H9 (cell line): ENCODE measurements at regions not wholly inside any gene's neighbourhood (a gene's known extent, or its start where the extent isn't known, plus 50 kb on each side); places are given as distances from the start of the nearest gene placed in this dataset.

Experiments used
- DNase-seq: peaks from one replicate; pipeline ENCODE4 v3.0.0-alpha.2; 2017
- H2AFZ ChIP-seq: one replicate; pipeline ENCODE4 v1.6.1; 2013; ENCODE audit warnings: mild to moderate bottlenecking, low read length, control low read depth, moderate library complexity
- H2AK5ac ChIP-seq: 2 replicates; pipeline ENCODE4 v1.6.1; 2013; ENCODE audit warnings: low read length, control low read depth, mixed read lengths; ENCODE audit not compliant: insufficient read length
- H2BK120ac ChIP-seq: one replicate; pipeline ENCODE4 v1.6.1; 2013; ENCODE audit warnings: low read depth, mild to moderate bottlenecking, low read length, control low read depth, inconsistent platforms; ENCODE audit not compliant: poor library complexity, severe bottlenecking
- H2BK12ac ChIP-seq: 2 replicates; pipeline ENCODE4 v1.6.1; 2013; ENCODE audit warnings: low read length, control low read depth, mixed read lengths, low read depth; ENCODE audit not compliant: insufficient read length
- H2BK15ac ChIP-seq: 2 replicates; pipeline ENCODE4 v1.6.1; 2013; ENCODE audit warnings: low read depth, low read length, control low read depth
- H2BK20ac ChIP-seq: one replicate; pipeline ENCODE4 v1.6.1; 2013; ENCODE audit warnings: low read depth, mild to moderate bottlenecking, low read length, control low read depth, inconsistent platforms; ENCODE audit not compliant: poor library complexity, severe bottlenecking
- H2BK5ac ChIP-seq: 2 replicates; pipeline ENCODE4 v1.6.1; 2013; ENCODE audit warnings: low read length, control low read depth, mixed read lengths; ENCODE audit not compliant: insufficient read length
- H3K14ac ChIP-seq: 2 replicates; pipeline ENCODE4 v1.6.1; 2013; ENCODE audit warnings: low read length, control low read depth; ENCODE audit not compliant: insufficient read depth
- H3K18ac ChIP-seq: 2 replicates; pipeline ENCODE4 v1.6.1; 2013; ENCODE audit warnings: low read depth, mild to moderate bottlenecking, mixed read lengths, low read length, control low read depth; ENCODE audit not compliant: insufficient read length
- H3K23ac ChIP-seq: 2 replicates; pipeline ENCODE4 v1.6.1; 2013; ENCODE audit warnings: low read length, control low read depth, mixed read lengths, low read depth; ENCODE audit not compliant: insufficient read length
- H3K23me2 ChIP-seq: 2 replicates; pipeline ENCODE4 v1.6.1; 2013; ENCODE audit warnings: low read depth, mild to moderate bottlenecking, mixed read lengths, low read length, control low read depth; ENCODE audit not compliant: insufficient read length, poor library complexity, severe bottlenecking
- H3K27ac ChIP-seq: 2 replicates; pipeline ENCODE4 v1.5.1; 2013; ENCODE audit warnings: low read length, control low read depth, mixed read lengths, low read depth; ENCODE audit not compliant: insufficient read length
- H3K27me3 ChIP-seq: 2 replicates; pipeline ENCODE4 v1.6.1; 2013; ENCODE audit warnings: low read length, control low read depth, inconsistent platforms; ENCODE audit not compliant: insufficient read depth
- H3K4ac ChIP-seq: 2 replicates; pipeline ENCODE4 v1.6.1; 2013; ENCODE audit warnings: low read depth, mild to moderate bottlenecking, control low read depth, inconsistent platforms, low read length, moderate library complexity
- H3K4me1 ChIP-seq: 2 replicates; pipeline ENCODE4 v1.6.1; 2013; ENCODE audit warnings: low read length, control low read depth, inconsistent platforms; ENCODE audit not compliant: insufficient read depth
- H3K4me2 ChIP-seq: 2 replicates; pipeline ENCODE4 v1.6.1; 2013; ENCODE audit warnings: low read length, control low read depth, mixed read lengths; ENCODE audit not compliant: insufficient read length, insufficient read depth
- H3K56ac ChIP-seq: 2 replicates; pipeline ENCODE4 v1.6.1; 2013; ENCODE audit warnings: low read depth, mild to moderate bottlenecking, mixed read lengths, low read length, control low read depth; ENCODE audit not compliant: insufficient read length
- H3K79me1 ChIP-seq: 2 replicates; pipeline ENCODE4 v1.6.1; 2013; ENCODE audit warnings: low read depth, mild to moderate bottlenecking, moderate library complexity, low read length, control low read depth, inconsistent platforms; ENCODE audit not compliant: insufficient read depth, poor library complexity, severe bottlenecking
- H3K79me2 ChIP-seq: 2 replicates; pipeline ENCODE4 v1.6.1; 2013; ENCODE audit warnings: low read length, control low read depth, inconsistent platforms; ENCODE audit not compliant: insufficient read depth
- H3K9ac ChIP-seq: 2 replicates; pipeline ENCODE4 v1.6.1; 2013; ENCODE audit warnings: low read length, control low read depth, mixed read lengths; ENCODE audit not compliant: insufficient read length; ENCODE audit errors: extremely low read depth
- H3K9me3 ChIP-seq: one replicate; pipeline ENCODE4 v1.6.1; 2013; ENCODE audit warnings: low read depth, low read length, inconsistent platforms; ENCODE audit not compliant: control insufficient read depth
- H3T11ph ChIP-seq: one replicate; pipeline ENCODE4 v1.6.1; 2013; ENCODE audit warnings: mild to moderate bottlenecking, low read length, control low read depth, inconsistent platforms
- H4K20me1 ChIP-seq: one replicate; pipeline ENCODE4 v1.6.1; 2013; ENCODE audit not compliant: control insufficient read depth, insufficient read length, insufficient read depth
- H4K5ac ChIP-seq: 2 replicates; pipeline ENCODE4 v1.6.1; 2013; ENCODE audit warnings: low read depth, mild to moderate bottlenecking, mixed read lengths, low read length, control low read depth; ENCODE audit not compliant: insufficient read length
- H4K8ac ChIP-seq: replicated peaks from 2 replicates; pipeline ENCODE4 v1.6.1; 2013; ENCODE audit warnings: low read length, control low read depth, mixed read lengths, low read depth; ENCODE audit not compliant: insufficient read length
- H4K91ac ChIP-seq: 2 replicates; pipeline ENCODE4 v1.6.1; 2013; ENCODE audit warnings: low read depth, mild to moderate bottlenecking, moderate library complexity, mixed read lengths, low read length, control low read depth; ENCODE audit not compliant: insufficient read length
- H3K27ac Mint-ChIP-seq, 3 experiments: 2 replicates in 2 of 3; 3 replicates in 1 of 3; pipeline ENCODE4 v1.8.0; 2020 to 2021; ENCODE audit warnings: mixed read lengths in 3 of 3, mild to moderate bottlenecking in 1 of 3, moderate library complexity in 1 of 3
- H3K27me3 Mint-ChIP-seq: 2 replicates; pipeline ENCODE4 v1.8.0; 2021; ENCODE audit warnings: low read depth, mild to moderate bottlenecking, moderate library complexity, mixed read lengths
- H3K36me3 Mint-ChIP-seq, 3 experiments: 2 replicates in 2 of 3; 3 replicates in 1 of 3; pipeline ENCODE4 v1.8.0; 2020 to 2021; ENCODE audit warnings: low read depth in 3 of 3, mixed read lengths in 3 of 3; ENCODE audit not compliant: insufficient read depth in 1 of 3
- H3K4me1 Mint-ChIP-seq, 2 experiments: 2 replicates each; pipeline ENCODE4 v1.8.0; 2020; ENCODE audit warnings: mixed read lengths in 2 of 2
- H3K4me3 Mint-ChIP-seq, 2 experiments: 2 replicates in 1 of 2; 3 replicates in 1 of 2; pipeline ENCODE4 v1.8.0; 2020 to 2021; ENCODE audit warnings: mild to moderate bottlenecking in 2 of 2, mixed read lengths in 2 of 2, moderate library complexity in 1 of 2
- H3K9me3 Mint-ChIP-seq, 2 experiments: 2 replicates in 1 of 2; 3 replicates in 1 of 2; pipeline ENCODE4 v1.8.0; 2020; ENCODE audit warnings: mild to moderate bottlenecking in 2 of 2, mixed read lengths in 2 of 2, moderate library complexity in 1 of 2
- CTCF ChIP-seq: fragments of 200-600 bp; sonication (generic); conservative IDR thresholded peaks from 3 replicates; pipeline ENCODE4 v1.8.0; 2021; ENCODE audit warnings: antibody characterized with exemption, mild to moderate bottlenecking
- WGBS: extraction: QIAGEN DNeasy Blood & Tissue Kit; methylation state at CpG from one replicate; pipeline ENCODE4 v1.1.7; 2013; ENCODE audit warnings: missing lambda C conversion rate, low lambda C conversion rate, mixed read lengths; ENCODE audit not compliant: insufficient read length; ENCODE audit errors: extremely low coverage; 5-methylcytosine and 5-hydroxymethylcytosine counted together

- no peaks in the 10 kb centered on the region for H3K79me1 ChIP-seq
- no peak overlapping the region for H4K5ac ChIP-seq
- Mint-ChIP-seq H3K27ac (no peak overlapping the region), H3K9me3 (peaks cover 6 to 14% of the 10 kb centered on the region in 2 experiments; a peak in 4 of 5 replicates), H3K36me3 (peaks cover 0 to 16% (median 0%) of the 10 kb centered on the region in 3 experiments; a peak in 3 of 7 replicates), H3K4me1 (peaks cover 0 to 5% of the 10 kb centered on the region in 2 experiments), H3K4me3 (no peak overlapping the region), H3K27me3 (no peaks in the 10 kb centered on the region)
- H2AFZ ChIP-seq = no peak overlapping the region
- H3T11ph ChIP-seq = no peak overlapping the region
- no peak overlapping the region for H3K4me2 ChIP-seq
- H2AK5ac ChIP-seq = no peak overlapping the region
- H2BK120ac ChIP-seq = no peak overlapping the region
- no peak overlapping the region for H3K18ac ChIP-seq
- WGBS = no CpG with 5 or more reads among the region's 1 CpG
- H3K23me2 ChIP-seq = no peaks in the 10 kb centered on the region
- no peak overlapping the region for H2BK5ac ChIP-seq
- no peak overlapping the region for H3K4ac ChIP-seq
- peak overlapping the region; percentile 49 for H2BK20ac ChIP-seq
- H3K9me3 ChIP-seq = no peaks in the 10 kb centered on the region
- no peak for DNase-seq
- H3K27ac ChIP-seq = no peak overlapping the region
- H3K9ac ChIP-seq = no peak overlapping the region
- H3K23ac ChIP-seq = no peak overlapping the region
- H3K4me1 ChIP-seq = no peaks in the 10 kb centered on the region
- H2BK15ac ChIP-seq = no peak overlapping the region
- no peak overlapping the region for H4K8ac ChIP-seq
- H3K14ac ChIP-seq = no peak overlapping the region
- no peaks in the 10 kb centered on the region for H3K27me3 ChIP-seq
- H4K91ac ChIP-seq = no peak overlapping the region
- no peak for TF ChIP-seq CTCF
- no peak overlapping the region for H2BK12ac ChIP-seq
- H3K79me2 ChIP-seq = no peaks in the 10 kb centered on the region
- no peaks in the 10 kb centered on the region for H4K20me1 ChIP-seq
- H3K56ac ChIP-seq = no peak overlapping the region
Measured at GRCh38 chr5:91229031-91229727, 153.9 kb downstream of the ARRDC3 start.
